ENCODE measurements at regions not wholly inside any gene's neighbourhood (a gene's known extent, or its start where the extent isn't known, plus 50 kb on each side); places are given as distances from the start of the nearest gene placed in this dataset.

GRCh38 chr18:78731016-78731397, 248.6 kb upstream of the SALL3 start:
- H2BK5ac ChIP-seq (ENCODE audit: low read depth, low read length, poor library complexity, severe bottlenecking), result no peak overlapping the region
- H2AK5ac ChIP-seq (ENCODE audit: low read length, severe bottlenecking), result no peak overlapping the region
- no peak for DNase-seq
- WGBS, result 87% methylated on average over 20 of the region's 20 CpGs
- no peak overlapping the region for H2BK15ac ChIP-seq (ENCODE audit: low read depth, poor library complexity, severe bottlenecking)
- H3K4me2 ChIP-seq (ENCODE audit: low read length, poor library complexity, severe bottlenecking), result no peak overlapping the region
- no peak overlapping the region for H2AFZ ChIP-seq (ENCODE audit: low read depth, low read length)
- no peak overlapping the region for H2BK12ac ChIP-seq (ENCODE audit: low read length in 2 of 2)
- no peak overlapping the region for H3K27ac ChIP-seq (ENCODE audit: low read length, poor library complexity, severe bottlenecking)
- H3K27me3 ChIP-seq (ENCODE audit: control insufficient read depth in 1 of 2, insufficient read depth in 1 of 2, low read length in 2 of 2), result no peaks in the 10 kb centered on the region
- H3K79me1 ChIP-seq (replicated peaks; ENCODE audit: low read length, poor library complexity, severe bottlenecking), result no peaks in the 10 kb centered on the region
- H3K9ac ChIP-seq (ENCODE audit: low read length), result no peak overlapping the region
- H2BK120ac ChIP-seq (ENCODE audit: low read depth, low read length), result no peak overlapping the region
- no peak overlapping the region for H3K23ac ChIP-seq (ENCODE audit: low read length in 2 of 2)
- H4K8ac ChIP-seq (ENCODE audit: low read length), result no peak overlapping the region
- no peak overlapping the region for H3K14ac ChIP-seq (ENCODE audit: low read length in 2 of 2)
- no peaks in the 10 kb centered on the region for H3K36me3 ChIP-seq (ENCODE audit: control insufficient read depth in 1 of 2, insufficient read depth in 2 of 2, low read depth in 1 of 2, low read length in 2 of 2)
- no peak overlapping the region for H3K4ac ChIP-seq (ENCODE audit: low read depth in 1 of 2, low read length in 2 of 2)
- H3K4me3 ChIP-seq (ENCODE audit: insufficient read depth in 1 of 2, low read depth in 1 of 2, low read length in 2 of 2), result no peak overlapping the region
- no peak overlapping the region for H3K18ac ChIP-seq (ENCODE audit: low read depth in 1 of 2, low read length in 2 of 2)
- H3K9me3 ChIP-seq (ENCODE audit: control insufficient read depth, low read length), result no peaks in the 10 kb centered on the region
- H3K4me1 ChIP-seq (ENCODE audit: control insufficient read depth, insufficient read depth, low read depth, low read length), result no peaks in the 10 kb centered on the region
- no peak overlapping the region for H4K91ac ChIP-seq (ENCODE audit: low read length)

- Histone ChIP-seq H3K4ac (ENCODE audit: low read depth in 1 of 2, low read length in 2 of 2) (no peak overlapping the region), H3K36me3 (ENCODE audit: control insufficient read depth in 1 of 2, insufficient read depth in 2 of 2, low read depth in 1 of 2, low read length in 2 of 2) (no peaks in the 10 kb centered on the region), H2BK12ac (ENCODE audit: low read length in 2 of 2) (no peak overlapping the region), H3K18ac (ENCODE audit: low read depth in 1 of 2, low read length in 2 of 2) (no peak overlapping the region), H2AFZ (ENCODE audit: low read depth, low read length) (no peak overlapping the region), H4K91ac (ENCODE audit: low read length) (no peak overlapping the region), H3K79me1 (replicated peaks; ENCODE audit: low read length, poor library complexity, severe bottlenecking) (no peaks in the 10 kb centered on the region), H3K4me2 (ENCODE audit: low read length, poor library complexity, severe bottlenecking) (no peak overlapping the region), H3K23ac (ENCODE audit: low read length in 2 of 2) (no peak overlapping the region), H2AK5ac (ENCODE audit: low read length, severe bottlenecking) (no peak overlapping the region), H3K4me3 (ENCODE audit: insufficient read depth in 1 of 2, low read depth in 1 of 2, low read length in 2 of 2) (no peak overlapping the region), H3K27ac (ENCODE audit: low read length, poor library complexity, severe bottlenecking) (no peak overlapping the region), H3K9ac (ENCODE audit: low read length) (no peak overlapping the region), H3K4me1 (ENCODE audit: control insufficient read depth, insufficient read depth, low read depth, low read length) (no peaks in the 10 kb centered on the region), H2BK120ac (ENCODE audit: low read depth, low read length) (no peak overlapping the region), H3K14ac (ENCODE audit: low read length in 2 of 2) (no peak overlapping the region), H4K8ac (ENCODE audit: low read length) (no peak overlapping the region), H2BK15ac (ENCODE audit: low read depth, poor library complexity, severe bottlenecking) (no peak overlapping the region), H3K27me3 (ENCODE audit: control insufficient read depth in 1 of 2, insufficient read depth in 1 of 2, low read length in 2 of 2) (no peaks in the 10 kb centered on the region), H2BK5ac (ENCODE audit: low read depth, low read length, poor library complexity, severe bottlenecking) (no peak overlapping the region), H3K9me3 (ENCODE audit: control insufficient read depth, low read length) (no peaks in the 10 kb centered on the region)
- 82% methylated on average over 18 of the region's 18 CpGs for WGBS
- no peak for DNase-seq
These were observed 248.1 kb upstream of the SALL3 start for GRCh38 chr18:78731398-78732032.

- H3K4me1 ChIP-seq (ENCODE audit: control insufficient read depth, insufficient read depth, low read depth, low read length), result no peaks in the 10 kb centered on the region
- H3K27ac ChIP-seq (ENCODE audit: low read length, poor library complexity, severe bottlenecking), result no peak overlapping the region
- H3K23ac ChIP-seq (ENCODE audit: low read length in 2 of 2), result no peak overlapping the region
- H2AFZ ChIP-seq (ENCODE audit: low read depth, low read length), result no peak overlapping the region
- H3K4me2 ChIP-seq (ENCODE audit: low read length, poor library complexity, severe bottlenecking), result no peak overlapping the region
- H3K9me3 ChIP-seq (ENCODE audit: control insufficient read depth, low read length), result no peaks in the 10 kb centered on the region
- no peak overlapping the region for H3K14ac ChIP-seq (ENCODE audit: low read length in 2 of 2)
- H3K36me3 ChIP-seq (ENCODE audit: control insufficient read depth in 1 of 2, insufficient read depth in 2 of 2, low read depth in 1 of 2, low read length in 2 of 2), result no peaks in the 10 kb centered on the region
- WGBS, result 77% methylated on average over 14 of the region's 14 CpGs
- H3K27me3 ChIP-seq (ENCODE audit: control insufficient read depth in 1 of 2, insufficient read depth in 1 of 2, low read length in 2 of 2), result no peaks in the 10 kb centered on the region
- H3K79me1 ChIP-seq (replicated peaks; ENCODE audit: low read length, poor library complexity, severe bottlenecking), result no peaks in the 10 kb centered on the region
- H3K4ac ChIP-seq (ENCODE audit: low read depth in 1 of 2, low read length in 2 of 2), result no peak overlapping the region
- no peak overlapping the region for H3K9ac ChIP-seq (ENCODE audit: low read length)
- no peak overlapping the region for H2BK15ac ChIP-seq (ENCODE audit: low read depth, poor library complexity, severe bottlenecking)
- no peak overlapping the region for H3K18ac ChIP-seq (ENCODE audit: low read depth in 1 of 2, low read length in 2 of 2)
- H4K91ac ChIP-seq (ENCODE audit: low read length), result no peak overlapping the region
- no peak overlapping the region for H2BK5ac ChIP-seq (ENCODE audit: low read depth, low read length, poor library complexity, severe bottlenecking)
- H2BK120ac ChIP-seq (ENCODE audit: low read depth, low read length), result no peak overlapping the region
- DNase-seq, result no peak
- H3K4me3 ChIP-seq (ENCODE audit: insufficient read depth in 1 of 2, low read depth in 1 of 2, low read length in 2 of 2), result no peak overlapping the region
- no peak overlapping the region for H2AK5ac ChIP-seq (ENCODE audit: low read length, severe bottlenecking)
- no peak overlapping the region for H4K8ac ChIP-seq (ENCODE audit: low read length)
- no peak overlapping the region for H2BK12ac ChIP-seq (ENCODE audit: low read length in 2 of 2)
These were observed 247.1 kb upstream of the SALL3 start for GRCh38 chr18:78732273-78733210.

GRCh38 chr18:78733762-78734613, 245.6 kb upstream of the SALL3 start:
- Histone ChIP-seq H2AFZ (ENCODE audit: low read depth, low read length) (no peak overlapping the region), H2BK5ac (ENCODE audit: low read depth, low read length, poor library complexity, severe bottlenecking) (no peak overlapping the region), H3K9me3 (ENCODE audit: control insufficient read depth, low read length) (no peaks in the 10 kb centered on the region), H3K18ac (ENCODE audit: low read depth in 1 of 2, low read length in 2 of 2) (no peak overlapping the region), H3K4me3 (ENCODE audit: insufficient read depth in 1 of 2, low read depth in 1 of 2, low read length in 2 of 2) (no peak overlapping the region), H4K8ac (ENCODE audit: low read length) (no peak overlapping the region), H3K27ac (ENCODE audit: low read length, poor library complexity, severe bottlenecking) (no peak overlapping the region), H3K9ac (ENCODE audit: low read length) (no peak overlapping the region), H3K23ac (ENCODE audit: low read length in 2 of 2) (no peak overlapping the region), H3K27me3 (ENCODE audit: control insufficient read depth in 1 of 2, insufficient read depth in 1 of 2, low read length in 2 of 2) (no peaks in the 10 kb centered on the region), H2AK5ac (ENCODE audit: low read length, severe bottlenecking) (no peak overlapping the region), H4K91ac (ENCODE audit: low read length) (peak overlapping the region; percentile 2), H2BK120ac (ENCODE audit: low read depth, low read length) (no peak overlapping the region), H3K4ac (ENCODE audit: low read depth in 1 of 2, low read length in 2 of 2) (no peak overlapping the region), H3K4me1 (ENCODE audit: control insufficient read depth, insufficient read depth, low read depth, low read length) (no peaks in the 10 kb centered on the region), H3K14ac (ENCODE audit: low read length in 2 of 2) (no peak overlapping the region), H3K36me3 (ENCODE audit: control insufficient read depth in 1 of 2, insufficient read depth in 2 of 2, low read depth in 1 of 2, low read length in 2 of 2) (no peaks in the 10 kb centered on the region), H2BK15ac (ENCODE audit: low read depth, poor library complexity, severe bottlenecking) (no peak overlapping the region), H3K79me1 (replicated peaks; ENCODE audit: low read length, poor library complexity, severe bottlenecking) (no peaks in the 10 kb centered on the region), H2BK12ac (ENCODE audit: low read length in 2 of 2) (no peak overlapping the region), H3K4me2 (ENCODE audit: low read length, poor library complexity, severe bottlenecking) (no peak overlapping the region)
- DNase-seq, result no peak
- WGBS, result 83% methylated on average over 30 of the region's 30 CpGs

All from mesenchymal stem cell (in vitro differentiated cells and primary cell).